Astrocyte of the spinal cord (primary cell): ENCODE measurements at regions not wholly inside any gene's neighbourhood (a gene's known extent, or its start where the extent isn't known, plus 50 kb on each side); places are given as distances from the start of the nearest gene placed in this dataset.

ENCODE experiments used
- DNase-seq: peaks from one replicate; pipeline ENCODE4 v3.0.0; 2011; ENCODE audit warnings: low read depth, low spot score
- H3K4me3 ChIP-seq: 2 replicates; pipeline ENCODE4 v1.5.1; 2011; ENCODE audit warnings: low read depth, mild to moderate bottlenecking, low read length, moderate library complexity
- CTCF ChIP-seq: IDR thresholded peaks from 2 replicates; pipeline ENCODE4 v1.5.1; 2012; ENCODE audit warnings: low read depth, mild to moderate bottlenecking, low read length, inconsistent platforms
- in situ Hi-C: cut with HindIII; loops from 2 replicates; pipeline ENCODE4 v1.10.0; 2017; ENCODE audit warnings: low sequenced_read_pairs

- H3K4me3 ChIP-seq: no peak overlapping the region
- no peak for DNase-seq
- in situ Hi-C loops: no loop called here
- TF ChIP-seq CTCF: no peak
Observed at GRCh38 chr1:193666485-193667083, 480.2 kb upstream of the B3GALT2 start.

GRCh38 chr1:193663965-193664364 is 477.6 kb upstream of the B3GALT2 start:
- H3K4me3 ChIP-seq: no peak overlapping the region
- TF ChIP-seq CTCF: no peak
- DNase-seq: no peak
- in situ Hi-C loops: no loop called here

- DNase-seq: no peak
- in situ Hi-C loops: no loop called here
- no peak for TF ChIP-seq CTCF
- H3K4me3 ChIP-seq: no peak overlapping the region
Observed at GRCh38 chr1:193662030-193662429, 475.6 kb upstream of the B3GALT2 start.

GRCh38 chr1:193661385-193661784 is 475.0 kb upstream of the B3GALT2 start:
- no peak for DNase-seq
- in situ Hi-C loops: no loop called here
- no peak overlapping the region for H3K4me3 ChIP-seq
- TF ChIP-seq CTCF: no peak

GRCh38 chr1:193660428-193660827 is 474.0 kb upstream of the B3GALT2 start:
- no peak for DNase-seq
- TF ChIP-seq CTCF: no peak
- in situ Hi-C loops: no loop called here
- H3K4me3 ChIP-seq: no peak overlapping the region

- in situ Hi-C loops: no loop called here
- DNase-seq: no peak
- no peak for TF ChIP-seq CTCF
- H3K4me3 ChIP-seq: no peak overlapping the region
Observed at GRCh38 chr1:193658691-193659090, 472.3 kb upstream of the B3GALT2 start.

- in situ Hi-C loops: no loop called here
- no peak for DNase-seq
- no peak overlapping the region for H3K4me3 ChIP-seq
Observed at GRCh38 chr1:193658081-193658480, 471.7 kb upstream of the B3GALT2 start.

More at GRCh38 chr1:193658081-193658480, 471.7 kb upstream of the B3GALT2 start:
- TF ChIP-seq CTCF: no peak
